ENCODE measurements at regions not wholly inside any gene's neighbourhood (a gene's known extent, or its start where the extent isn't known, plus 50 kb on each side); places are given as distances from the start of the nearest gene placed in this dataset.

DNA sequence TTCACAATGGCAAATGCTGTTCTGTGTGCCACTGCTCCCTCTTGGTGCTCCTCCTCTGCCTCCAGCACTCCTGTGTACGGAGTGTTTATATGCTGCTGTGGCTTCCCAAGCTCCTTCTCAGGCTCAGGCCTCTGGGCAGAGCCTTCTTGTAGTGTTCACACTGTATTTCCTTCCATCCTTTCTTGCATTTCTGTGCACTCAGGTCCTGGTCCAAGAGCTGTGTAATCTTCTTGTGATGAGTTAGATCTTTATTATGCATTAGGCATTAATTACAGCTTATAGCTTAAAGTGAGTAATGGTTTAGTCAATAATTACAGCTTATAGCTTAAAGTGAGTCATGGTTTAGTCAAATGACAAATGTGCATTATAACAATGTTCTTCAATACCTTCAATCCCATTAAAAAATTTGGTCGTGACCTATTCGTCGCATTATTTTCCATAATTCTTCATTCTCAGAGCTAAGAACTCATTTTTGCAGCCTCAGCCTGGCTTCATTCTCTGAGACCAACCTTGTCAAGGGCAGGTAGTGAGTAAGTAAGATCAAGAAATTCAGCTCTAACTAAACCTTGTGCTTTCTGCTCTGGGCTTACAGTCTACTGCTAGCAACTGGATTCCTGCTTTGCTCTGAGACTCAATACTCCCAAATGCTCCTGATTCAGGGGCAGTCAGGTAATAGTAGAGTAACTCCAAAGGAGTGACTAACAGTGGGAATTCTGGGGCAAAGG, 154.5 kb upstream of the SPAG17 start:
- DNase-seq = no peak

DNA sequence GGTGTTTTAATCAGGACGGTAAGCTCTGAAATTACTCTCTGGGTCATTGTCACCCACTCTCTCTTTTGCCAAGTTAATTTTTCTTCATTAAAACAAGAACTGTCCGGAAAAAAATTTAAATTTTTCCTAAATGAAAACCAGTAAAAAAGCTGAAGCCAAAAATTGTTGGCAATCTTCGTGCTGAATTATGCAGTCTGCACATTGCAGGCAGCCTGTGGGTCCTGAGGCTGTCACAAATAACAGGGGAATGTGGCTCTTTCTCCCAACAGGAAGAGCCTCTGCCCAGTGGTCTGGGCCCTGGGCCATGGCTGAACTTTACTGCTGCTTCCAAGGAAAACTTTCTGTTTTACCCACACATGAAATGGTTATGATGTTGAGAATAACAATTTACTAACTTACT, 153.9 kb upstream of the SPAG17 start:
- no peak for DNase-seq

- no peak for DNase-seq
Measured at GRCh38 chr1:118337346-118337745, 152.3 kb upstream of the SPAG17 start.

DNA sequence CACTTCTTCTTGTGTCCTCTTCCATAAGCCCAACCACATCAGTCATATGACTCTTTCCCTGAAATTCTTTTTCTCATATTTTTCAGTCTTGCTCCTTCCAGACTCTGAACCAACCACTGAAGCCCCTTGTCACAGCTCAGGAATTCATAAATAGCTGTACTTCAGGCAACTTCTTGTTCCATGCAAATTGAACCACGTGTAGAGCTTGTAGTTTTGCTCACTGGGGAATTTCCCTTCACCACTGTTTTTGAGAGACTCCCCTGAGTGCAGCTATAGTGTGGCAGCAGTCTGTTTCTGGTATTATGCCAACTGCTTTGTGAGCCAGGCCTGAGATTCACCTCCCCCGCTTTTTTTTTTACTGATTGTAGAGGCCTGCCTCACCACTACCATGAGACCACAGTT, 150.3 kb upstream of the SPAG17 start:
- no peak for DNase-seq

GRCh38 chr1:118334506-118334905, 149.5 kb upstream of the SPAG17 start:
- no peak for DNase-seq

DNA sequence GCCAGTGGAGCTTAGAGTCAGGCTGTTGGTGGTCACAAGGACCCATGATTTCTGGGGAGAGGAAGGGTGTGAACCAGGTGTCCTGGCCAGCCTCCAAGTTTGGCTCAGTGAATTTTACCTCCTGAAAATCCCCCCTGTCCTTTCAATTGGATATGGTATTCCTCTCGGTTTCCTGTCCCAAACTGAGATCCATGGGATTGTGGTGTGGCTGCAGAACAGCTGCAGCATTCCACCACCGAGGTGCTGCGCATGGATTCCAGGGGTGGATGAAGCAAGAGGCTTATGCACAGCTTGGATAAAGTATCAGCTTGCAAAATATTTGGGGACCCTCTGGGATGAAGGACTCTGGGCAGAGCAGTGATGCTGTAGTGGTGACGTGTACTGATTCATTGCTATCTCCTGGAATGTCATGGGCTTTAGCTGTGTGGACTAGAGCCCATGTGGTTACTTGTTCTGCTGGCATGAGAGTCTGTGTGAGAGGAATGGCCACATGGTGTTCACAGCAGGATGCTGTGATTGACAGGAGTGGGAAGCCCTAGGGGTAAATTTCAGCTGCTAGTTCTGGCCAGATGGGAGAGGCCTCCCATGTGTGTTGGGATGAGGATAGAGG, 148.7 kb upstream of the SPAG17 start:
- no peak for DNase-seq

GRCh38 chr1:118326960-118327629, 142.1 kb upstream of the SPAG17 start:
- DNase-seq = no peak

- DNase-seq = no peak
Measured at GRCh38 chr1:118325550-118326225, 140.7 kb upstream of the SPAG17 start.

DNA sequence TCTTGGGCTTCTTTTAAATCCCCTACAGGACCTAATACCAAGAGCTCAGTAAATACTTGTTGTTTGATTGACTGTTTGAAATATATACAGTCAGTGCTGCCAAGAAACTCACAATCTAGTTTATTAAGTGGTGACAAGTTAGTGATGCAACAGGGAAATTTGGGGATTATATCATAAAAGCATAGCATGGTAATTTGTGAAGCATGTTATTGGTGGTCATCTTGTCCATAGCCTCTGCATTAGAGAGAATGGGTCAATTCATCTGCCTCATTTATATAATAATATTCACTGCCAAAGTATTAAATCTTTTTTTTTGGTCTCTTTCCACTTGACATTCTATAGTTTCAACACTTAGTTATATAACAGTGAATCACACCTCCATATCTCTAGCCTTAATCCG, 138.2 kb upstream of the SPAG17 start:
- DNase-seq = no peak

DNA sequence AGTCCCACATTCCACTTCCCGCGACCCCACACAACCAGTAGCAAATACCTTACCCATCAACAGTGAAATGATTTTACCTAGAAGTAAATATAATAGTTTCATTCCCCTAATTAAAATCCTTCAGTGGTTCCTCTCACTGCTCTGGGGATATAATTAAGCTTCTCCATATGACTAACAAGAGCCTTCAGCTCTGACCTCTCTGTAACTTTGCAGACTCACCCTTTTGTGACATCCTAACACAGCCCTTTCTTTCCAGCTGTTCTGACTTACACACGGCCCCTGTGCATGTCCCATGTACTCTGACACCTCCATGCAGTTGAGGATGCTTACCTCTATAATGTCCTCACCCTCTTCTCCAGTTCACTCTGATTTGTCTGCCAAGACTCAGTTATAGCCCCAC, 137.3 kb upstream of the SPAG17 start:
- no peak for DNase-seq

DNA sequence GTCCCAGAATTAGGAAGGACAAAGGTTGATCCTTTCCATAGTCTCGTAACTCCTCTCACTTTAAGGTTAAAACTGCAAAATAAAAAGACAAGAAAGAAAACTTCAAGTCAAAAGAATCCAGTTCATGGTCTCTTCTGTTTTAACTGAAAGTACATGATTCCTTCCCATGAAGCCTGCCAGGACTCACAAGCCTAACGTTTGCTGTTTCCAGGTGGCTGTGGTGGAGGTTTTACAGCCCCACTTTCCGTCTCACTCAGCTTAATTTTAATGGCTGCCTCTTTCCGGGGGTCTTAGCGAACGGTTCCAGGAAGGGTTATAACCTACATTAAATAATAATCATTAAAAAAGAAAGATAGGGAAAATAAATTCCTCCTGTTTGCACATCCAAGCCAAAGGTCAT, 136.8 kb upstream of the SPAG17 start:
- no peak for DNase-seq

DNA sequence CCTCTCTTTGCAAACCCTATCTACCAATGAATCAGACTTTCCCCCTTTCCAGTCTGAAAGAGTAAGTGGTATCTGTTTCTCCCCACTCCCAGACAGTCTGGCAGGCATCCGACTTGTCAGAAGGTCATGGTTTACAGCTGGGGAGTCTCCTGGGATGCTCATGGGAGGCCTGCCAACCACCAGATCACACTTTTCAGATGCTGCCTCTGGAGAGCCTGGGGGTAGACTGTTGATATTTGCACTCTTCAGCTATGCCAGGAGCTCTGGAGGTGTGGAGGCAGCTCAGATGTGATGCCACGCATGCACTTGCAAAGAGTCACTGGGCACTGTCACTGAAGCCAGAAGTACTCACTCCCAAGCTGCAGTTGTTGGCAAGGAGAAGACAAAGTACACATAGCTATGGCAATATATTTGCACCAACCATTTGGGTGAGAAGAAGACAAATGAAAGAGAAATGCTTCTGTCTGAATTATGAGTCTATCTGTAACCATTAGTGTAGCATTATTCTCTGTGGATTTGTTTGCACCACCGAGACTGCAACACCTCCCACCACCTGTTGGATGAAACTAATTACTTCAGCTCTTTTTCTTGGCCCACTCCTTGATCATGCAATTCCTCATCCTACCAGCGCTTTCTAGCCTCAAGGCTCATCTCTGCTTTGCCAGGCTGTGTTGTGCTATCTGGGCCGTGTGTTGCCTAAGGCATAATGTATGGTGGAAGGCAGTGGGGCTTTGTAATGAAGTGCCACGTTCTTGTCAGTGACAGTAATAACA, 133.0 kb upstream of the SPAG17 start:
- DNase-seq = no peak

GRCh38 chr1:118306851-118307250, 121.8 kb upstream of the SPAG17 start:
- no peak for DNase-seq

- DNase-seq = no peak
Measured at GRCh38 chr1:118304722-118305359, 119.8 kb upstream of the SPAG17 start.

- no peak for DNase-seq
Measured at GRCh38 chr1:118303534-118303933, 118.5 kb upstream of the SPAG17 start.

GRCh38 chr1:118303064-118303463, 118.0 kb upstream of the SPAG17 start:
- no peak for DNase-seq

GRCh38 chr1:118302145-118302544, 117.1 kb upstream of the SPAG17 start:
- no peak for DNase-seq

GRCh38 chr1:118300808-118301207, 115.8 kb upstream of the SPAG17 start:
- no peak for DNase-seq

DNA sequence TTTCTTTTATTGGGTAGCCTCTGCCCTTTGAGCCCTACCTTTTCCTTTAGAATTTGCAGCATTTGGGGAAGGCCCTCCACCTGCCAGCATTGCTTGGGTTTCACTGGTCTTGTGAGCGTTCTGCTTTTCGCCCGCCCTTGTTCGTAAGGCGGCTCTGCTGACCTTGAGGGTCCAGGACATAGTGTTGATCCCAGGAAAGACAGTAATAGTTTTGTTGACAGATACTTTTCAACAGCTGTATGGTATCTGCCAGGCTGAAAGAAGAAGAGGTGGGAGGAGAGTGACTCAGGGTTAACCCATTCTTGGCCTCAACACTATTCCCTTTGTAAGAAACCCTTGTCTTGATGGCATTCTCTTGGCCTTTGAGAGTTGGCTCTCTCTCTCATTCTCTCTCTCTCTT, 113.4 kb upstream of the SPAG17 start:
- DNase-seq = no peak

GRCh38 chr1:118297521-118297920, 112.5 kb upstream of the SPAG17 start:
- DNase-seq = no peak

- no peak for DNase-seq
Measured at GRCh38 chr1:118294875-118295642, 110.0 kb upstream of the SPAG17 start.

DNA sequence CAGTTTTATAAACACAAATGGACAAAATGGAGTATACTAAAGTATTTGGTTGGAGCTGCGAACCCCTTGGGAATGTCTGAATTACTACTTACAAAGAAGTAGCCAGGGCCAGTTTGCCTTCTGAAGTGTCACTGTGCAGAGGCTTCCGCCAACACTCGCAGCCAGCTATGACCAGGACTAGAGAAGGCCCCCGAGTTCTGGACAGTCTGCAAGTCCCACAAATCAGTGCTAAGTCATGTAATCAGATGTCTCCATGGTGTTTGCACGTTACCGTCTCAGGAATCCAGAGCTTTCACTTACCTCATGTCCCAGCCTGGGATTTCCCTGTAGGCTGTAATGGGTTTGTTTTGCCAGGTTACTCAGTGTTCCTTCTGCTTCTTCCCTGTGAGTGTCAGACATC, 106.6 kb upstream of the SPAG17 start:
- no peak for DNase-seq
